ENCODE measurements at regions not wholly inside any gene's neighbourhood (a gene's known extent, or its start where the extent isn't known, plus 50 kb on each side); places are given as distances from the start of the nearest gene placed in this dataset.

- Histone ChIP-seq H3K36me3 (no peaks in the 10 kb centered on the region), H3K4me1 (no peaks in the 10 kb centered on the region), H3K4me3 (no peak overlapping the region), H3K27ac (no peak overlapping the region), H3K27me3 (replicated peaks in 1 of 7) (no peaks in the 10 kb centered on the region), H3K9me3 (no peaks in the 10 kb centered on the region)
- TF ChIP-seq CTCF (IDR thresholded peaks at IDR 0.05 in 8 of 11, conservative IDR thresholded peaks at IDR 0.05 in 3 of 11): no peak
- no peak for TF ChIP-seq POLR2A (IDR thresholded peaks at IDR 0.05)
- no peak for TF ChIP-seq POLR2AphosphoS5 (IDR thresholded peaks at IDR 0.05)
- DNase-seq: no peak
- 85 to 93% (median 86%) methylated on average over 6 of the region's 6 CpGs for WGBS, 5 donors
- intact Hi-C loops (cut with DNase I; ENCODE audit: low total_unique reads): no loop called here
Observed at GRCh38 chr10:21417172-21417712, 108.2 kb downstream of the SKIDA1 start.

- Histone ChIP-seq H3K27me3 (replicated peaks in 1 of 7) (no peaks in the 10 kb centered on the region), H3K27ac (no peak overlapping the region), H3K36me3 (no peaks in the 10 kb centered on the region), H3K4me1 (no peaks in the 10 kb centered on the region), H3K9me3 (no peaks in the 10 kb centered on the region), H3K4me3 (no peak overlapping the region)
- intact Hi-C loops (cut with DNase I; ENCODE audit: low total_unique reads): no loop called here
- 62 to 78% (median 72%) methylated on average over 2 of the region's 2 CpGs for WGBS, 5 donors
- no peak for DNase-seq
- TF ChIP-seq POLR2A (IDR thresholded peaks at IDR 0.05) (no peak), CTCF (IDR thresholded peaks at IDR 0.05 in 8 of 11, conservative IDR thresholded peaks at IDR 0.05 in 3 of 11) (no peak), POLR2AphosphoS5 (IDR thresholded peaks at IDR 0.05) (no peak)
Observed at GRCh38 chr10:21413680-21414079, 111.8 kb downstream of the SKIDA1 start.

GRCh38 chr10:21413268-21413667 lies 112.2 kb downstream of the SKIDA1 start:
- no peak for DNase-seq
- H3K27me3 ChIP-seq (replicated peaks in 1 of 7): no peaks in the 10 kb centered on the region
- no peaks in the 10 kb centered on the region for H3K9me3 ChIP-seq
- intact Hi-C loops (cut with DNase I; ENCODE audit: low total_unique reads): no loop called here
- no peak overlapping the region for H3K4me3 ChIP-seq
- TF ChIP-seq CTCF (IDR thresholded peaks at IDR 0.05 in 8 of 11, conservative IDR thresholded peaks at IDR 0.05 in 3 of 11) (no peak), POLR2A (IDR thresholded peaks at IDR 0.05) (no peak), POLR2AphosphoS5 (IDR thresholded peaks at IDR 0.05) (no peak)
- no peaks in the 10 kb centered on the region for H3K4me1 ChIP-seq
- 83 to 94% (median 88%) methylated on average over 6 of the region's 6 CpGs for WGBS, 5 donors
- no peaks in the 10 kb centered on the region for H3K36me3 ChIP-seq
- H3K27ac ChIP-seq: no peak overlapping the region

GRCh38 chr10:21406595-21407193 lies 118.8 kb downstream of the SKIDA1 start:
- no peak for DNase-seq
- Histone ChIP-seq H3K36me3 (no peaks in the 10 kb centered on the region), H3K4me3 (no peak overlapping the region), H3K9me3 (peaks cover 0 to 11% (median 2%) of the 10 kb centered on the region in 8 donors), H3K27ac (no peak overlapping the region), H3K4me1 (no peaks in the 10 kb centered on the region), H3K27me3 (replicated peaks in 1 of 7) (no peaks in the 10 kb centered on the region)
- intact Hi-C loops (cut with DNase I; ENCODE audit: low total_unique reads): no loop called here
- 54 to 63% (median 60%) methylated on average over 7 of the region's 7 CpGs for WGBS, 5 donors
- TF ChIP-seq POLR2A (IDR thresholded peaks at IDR 0.05) (no peak), POLR2AphosphoS5 (IDR thresholded peaks at IDR 0.05) (no peak), CTCF (IDR thresholded peaks at IDR 0.05 in 8 of 11, conservative IDR thresholded peaks at IDR 0.05 in 3 of 11) (no peak)
